SK-N-SH (cell line): ENCODE measurements at regions not wholly inside any gene's neighbourhood (a gene's known extent, or its start where the extent isn't known, plus 50 kb on each side); places are given as distances from the start of the nearest gene placed in this dataset.

Experiments
- CHD2 ChIP-seq: fragments of 150-350 bp; IDR thresholded peaks from 2 replicates; pipeline ENCODE4 v1.6.1; 2018; ENCODE audit warnings: low read length; ENCODE audit not compliant: partially characterized antibody
- CTCF ChIP-seq: fragments of 200-600 bp; sonication (generic); IDR thresholded peaks from 2 replicates; pipeline ENCODE4 v1.6.1; 2017; ENCODE audit warnings: antibody characterized with exemption, mild to moderate bottlenecking, moderate library complexity
- EZH2phosphoT487 ChIP-seq: fragments of 200-600 bp; sonication (generic); IDR thresholded peaks from 2 replicates; pipeline ENCODE4 v1.6.1; 2017; ENCODE audit warnings: low read depth, mixed run types, mild to moderate bottlenecking, antibody characterized with exemption, moderate library complexity, borderline replicate concordance
- FOXM1 ChIP-seq: IDR thresholded peaks from 2 replicates; pipeline ENCODE4 v1.4.0; 2012; ENCODE audit warnings: low read depth, mild to moderate bottlenecking
- JUND ChIP-seq: IDR thresholded peaks from 2 replicates; pipeline ENCODE4 v1.4.0; 2012
- MAX ChIP-seq: IDR thresholded peaks from 2 replicates; pipeline ENCODE4 v1.4.0; 2012; ENCODE audit warnings: low read depth
- NFIC ChIP-seq: IDR thresholded peaks from 2 replicates; pipeline ENCODE4 v1.4.0; 2012; ENCODE audit warnings: borderline replicate concordance
- PBX3 ChIP-seq: IDR thresholded peaks from 2 replicates; pipeline ENCODE4; 2012
- POLR2AphosphoS5 ChIP-seq: IDR thresholded peaks from 2 replicates; pipeline ENCODE4 v1.6.1; 2012; ENCODE audit warnings: low read depth, low read length
- RAD21 ChIP-seq: IDR thresholded peaks from 2 replicates; pipeline ENCODE4 v1.6.1; 2012; ENCODE audit warnings: mild to moderate bottlenecking, low read length
- REST ChIP-seq: IDR thresholded peaks from 2 replicates; pipeline ENCODE4 v1.6.1; 2012; ENCODE audit warnings: mild to moderate bottlenecking, low read depth, low read length, moderate library complexity
- USF1 ChIP-seq: IDR thresholded peaks from 2 replicates; pipeline ENCODE4 v1.4.0; 2012; ENCODE audit warnings: low read depth, borderline replicate concordance

- no peak for TF ChIP-seq MAX
- TF ChIP-seq CTCF: no peak
- no peak for TF ChIP-seq FOXM1
- no peak for TF ChIP-seq POLR2AphosphoS5
- TF ChIP-seq REST: no peak
- TF ChIP-seq NFIC: no peak
- TF ChIP-seq RAD21: no peak
- TF ChIP-seq CHD2: no peak
- TF ChIP-seq PBX3: no peak
- no peak for TF ChIP-seq EZH2phosphoT487
- no peak for TF ChIP-seq JUND
- TF ChIP-seq USF1: no peak
Observed at GRCh38 chr6:139659196-139659595, 284.7 kb upstream of the CITED2 start.
